Transverse colon (tissue), 4 donors: ENCODE measurements at regions not wholly inside any gene's neighbourhood (a gene's known extent, or its start where the extent isn't known, plus 50 kb on each side); places are given as distances from the start of the nearest gene placed in this dataset.

Source experiments
- DNase-seq: peaks from one replicate; pipeline ENCODE4 v3.0.0-alpha.2; 2019
- H3K27ac ChIP-seq, 4 donors: fragments of 200-600 bp; sonication (generic); 2 replicates each; pipeline ENCODE4 v1.5.1; 2016 to 2018; ENCODE audit warnings: inconsistent platforms in 4 of 4
- H3K27me3 ChIP-seq: fragments of 200-600 bp; sonication (generic); 2 replicates; pipeline ENCODE4 v1.5.1; 2017; ENCODE audit warnings: inconsistent platforms
- H3K36me3 ChIP-seq, 4 donors: fragments of 200-600 bp; sonication (generic); 2 replicates each; pipeline ENCODE4 v1.5.1; 2017 to 2019; ENCODE audit warnings: inconsistent platforms in 4 of 4
- H3K4me1 ChIP-seq, 4 donors: fragments of 200-600 bp; sonication (generic); 2 replicates each; pipeline ENCODE4 v1.5.1; 2017 to 2020; ENCODE audit warnings: inconsistent platforms in 4 of 4
- H3K4me3 ChIP-seq, 4 donors: fragments of 200-600 bp; sonication (generic); 1 replicate in 1 of 4; 2 replicates in 3 of 4; pipeline versions ENCODE4 v1.5.1 to v1.6.1; 2017 to 2019; ENCODE audit warnings: inconsistent platforms in 4 of 4
- H3K9me3 ChIP-seq, 2 donors: fragments of 200-600 bp; sonication (generic); 2 replicates each; pipeline ENCODE4 v1.5.1; 2017 to 2019; ENCODE audit warnings: inconsistent platforms in 2 of 2
- CTCF ChIP-seq, 5 experiments: fragments of 200-600 bp in 3 of 5; fragments of 450-650 bp in 2 of 5; sonication (generic) in 3 of 5; IDR thresholded peaks; 1 replicate in 2 of 5; 2 replicates in 3 of 5; pipeline ENCODE4 v1.5.1; 2016 to 2017; ENCODE audit warnings: antibody characterized with exemption in 5 of 5, inconsistent platforms in 3 of 5, mild to moderate bottlenecking in 2 of 5, moderate library complexity in 1 of 5
- EP300 ChIP-seq: sonication (generic); formaldehyde crosslinking; IDR thresholded peaks from one replicate; pipeline ENCODE4 v1.6.1; 2017; ENCODE audit warnings: antibody characterized with exemption, low read depth
- POLR2A ChIP-seq: fragments of 450-650 bp; IDR thresholded peaks from one replicate; pipeline ENCODE4 v1.6.1; 2016; ENCODE audit warnings: antibody characterized with exemption, mild to moderate bottlenecking, moderate library complexity
- POLR2AphosphoS5 ChIP-seq, 3 donors: sonication (generic); formaldehyde crosslinking; IDR thresholded peaks; one replicate each; pipeline ENCODE4 v1.6.1; 2016; ENCODE audit warnings: antibody characterized with exemption in 3 of 3
- WGBS, 2 donors: methylation state at CpG; one replicate each; pipeline ENCODE4 v1.1.5; 2018; ENCODE audit warnings: low coverage in 1 of 2; 5-methylcytosine and 5-hydroxymethylcytosine counted together
- in situ Hi-C, 4 donors: fragments of 200-750 bp; cut with MboI; loops; one replicate each; pipeline versions ENCODE4 v1.15.0 to v1.15.1; 2017; ENCODE audit warnings: low sequenced_read_pairs in 3 of 4, low pct_ligation_motif_present in 1 of 4, low pct_unique_long_range_greater_than_20kb in 1 of 4
- intact Hi-C: fragments of 100-400 bp; cut with DNase I; formaldehyde crosslinking; loops from one replicate; pipeline ENCODE4 v1.15.1; 2023; ENCODE audit warnings: low total_unique reads

GRCh38 chr1:189311915-189312314 is 1165.7 kb downstream of the BRINP3 start:
- TF ChIP-seq POLR2AphosphoS5 (IDR thresholded peaks at IDR 0.05) (no peak), CTCF (IDR thresholded peaks at IDR 0.05) (no peak), POLR2A (no peak), EP300 (no peak)
- no peak for DNase-seq
- Histone ChIP-seq H3K27ac (no peak overlapping the region), H3K4me3 (no peak overlapping the region), H3K36me3 (no peaks in the 10 kb centered on the region), H3K4me1 (no peaks in the 10 kb centered on the region), H3K9me3 (no peaks in the 10 kb centered on the region), H3K27me3 (no peaks in the 10 kb centered on the region)
- intact Hi-C loops, result no loop called here
- in situ Hi-C loops, result no loop called here
- WGBS, 2 donors, result 80 to 87% methylated on average over 2 of the region's 2 CpGs

- Histone ChIP-seq H3K9me3 (no peaks in the 10 kb centered on the region), H3K4me3 (no peak overlapping the region), H3K27ac (no peak overlapping the region), H3K36me3 (no peaks in the 10 kb centered on the region), H3K4me1 (no peaks in the 10 kb centered on the region), H3K27me3 (no peaks in the 10 kb centered on the region)
- in situ Hi-C loops, result no loop called here
- intact Hi-C loops, result no loop called here
- DNase-seq, result no peak
- TF ChIP-seq POLR2A (no peak), POLR2AphosphoS5 (IDR thresholded peaks at IDR 0.05) (no peak), EP300 (no peak), CTCF (IDR thresholded peaks at IDR 0.05) (no peak)
Measured at GRCh38 chr1:189312499-189312898, 1165.2 kb downstream of the BRINP3 start.

GRCh38 chr1:189313488-189313887 is 1164.2 kb downstream of the BRINP3 start:
- no peak overlapping the region for H3K4me3 ChIP-seq
- intact Hi-C loops, result no loop called here
- TF ChIP-seq EP300, result no peak
- no peak for TF ChIP-seq POLR2A
- no peaks in the 10 kb centered on the region for H3K9me3 ChIP-seq
- H3K27me3 ChIP-seq, result no peaks in the 10 kb centered on the region
- no peaks in the 10 kb centered on the region for H3K4me1 ChIP-seq
- H3K36me3 ChIP-seq, result no peaks in the 10 kb centered on the region
- 57 to 83% methylated on average over 2 of the region's 2 CpGs for WGBS, 2 donors
- no peak overlapping the region for H3K27ac ChIP-seq
- no peak for DNase-seq
- in situ Hi-C loops, result no loop called here

- no peak overlapping the region for H3K4me3 ChIP-seq
- H3K27ac ChIP-seq, result no peak overlapping the region
- 58 to 63% methylated on average over 4 of the region's 4 CpGs for WGBS, 2 donors
- TF ChIP-seq CTCF (IDR thresholded peaks at IDR 0.05) (no peak), EP300 (no peak), POLR2A (no peak), POLR2AphosphoS5 (IDR thresholded peaks at IDR 0.05) (no peak)
- intact Hi-C loops, result no loop called here
- no peaks in the 10 kb centered on the region for H3K27me3 ChIP-seq
- no peak for DNase-seq
- no peaks in the 10 kb centered on the region for H3K9me3 ChIP-seq
- no peaks in the 10 kb centered on the region for H3K36me3 ChIP-seq
- in situ Hi-C loops, result no loop called here
- H3K4me1 ChIP-seq, result no peaks in the 10 kb centered on the region
Measured at GRCh38 chr1:189315035-189315901, 1162.4 kb downstream of the BRINP3 start.
